GM23338 (cell line): ENCODE measurements at regions not wholly inside any gene's neighbourhood (a gene's known extent, or its start where the extent isn't known, plus 50 kb on each side); places are given as distances from the start of the nearest gene placed in this dataset.

ENCODE experiments used
- ATAC-seq: fragments of 200-7000 bp; cut with Tn5 transposase; 3 replicates; pipeline ENCODE4 v1.9.1; 2020
- DNase-seq: peaks from one replicate; pipeline ENCODE4 v3.0.0-alpha.2; 2015; ENCODE audit warnings: low spot score
- H2AFZ ChIP-seq: fragments of 200-600 bp; sonication (generic); 2 replicates; pipeline ENCODE4 v1.8.0; 2016; ENCODE audit warnings: antibody characterized with exemption, mild to moderate bottlenecking, moderate library complexity
- H3F3A ChIP-seq: fragments of 200-600 bp; sonication (generic); replicated peaks from 2 replicates; pipeline ENCODE4 v1.8.0; 2017; ENCODE audit warnings: antibody characterized with exemption, mixed run types, low read depth
- H3K27ac ChIP-seq: fragments of 200-600 bp; sonication (generic); 2 replicates; pipeline ENCODE4 v1.6.1; 2016; ENCODE audit warnings: low read depth
- H3K27me3 ChIP-seq: fragments of 200-600 bp; sonication (generic); 2 replicates; pipeline ENCODE4 v1.8.0; 2016; ENCODE audit warnings: mild to moderate bottlenecking, mixed run types, moderate library complexity; ENCODE audit not compliant: insufficient read depth
- H3K36me3 ChIP-seq: fragments of 200-600 bp; sonication (generic); 2 replicates; pipeline ENCODE4 v1.8.0; 2016; ENCODE audit warnings: mild to moderate bottlenecking; ENCODE audit not compliant: insufficient read depth
- H3K4me1 ChIP-seq: fragments of 200-600 bp; sonication (generic); 2 replicates; pipeline ENCODE4 v1.8.0; 2016; ENCODE audit warnings: mild to moderate bottlenecking, moderate library complexity; ENCODE audit not compliant: insufficient read depth
- H3K4me2 ChIP-seq: fragments of 200-600 bp; sonication (generic); 2 replicates; pipeline ENCODE4 v1.7.1; 2017; ENCODE audit warnings: mixed run types
- H3K4me3 ChIP-seq: fragments of 200-600 bp; sonication (generic); 2 replicates; pipeline ENCODE4 v1.6.1; 2016; ENCODE audit warnings: mixed run types
- H3K79me2 ChIP-seq: fragments of 200-600 bp; sonication (generic); replicated peaks from 2 replicates; pipeline ENCODE4 v1.8.0; 2017; ENCODE audit warnings: mild to moderate bottlenecking; ENCODE audit not compliant: insufficient read depth
- H3K9me2 ChIP-seq: fragments of 200-600 bp; sonication (generic); 2 replicates; pipeline ENCODE4 v1.8.0; 2017; ENCODE audit not compliant: insufficient read depth
- H4K20me1 ChIP-seq: fragments of 200-600 bp; sonication (generic); replicated peaks from 2 replicates; pipeline ENCODE4 v1.8.0; 2017; ENCODE audit warnings: mild to moderate bottlenecking; ENCODE audit not compliant: insufficient read depth
- H3K27ac Mint-ChIP-seq: 2 replicates; pipeline ENCODE4 v1.8.0; 2020; ENCODE audit warnings: inconsistent platforms, mild to moderate bottlenecking, moderate library complexity, mixed read lengths
- H3K27me3 Mint-ChIP-seq: 3 replicates; pipeline ENCODE4 v1.8.0; 2022; ENCODE audit warnings: low read depth, mild to moderate bottlenecking, moderate library complexity, mixed read lengths, inconsistent platforms; ENCODE audit not compliant: insufficient read depth, poor library complexity
- H3K36me3 Mint-ChIP-seq: 3 replicates; pipeline ENCODE4 v1.8.0; 2021; ENCODE audit warnings: low read depth, mild to moderate bottlenecking, inconsistent platforms, moderate library complexity, mixed read lengths
- H3K4me1 Mint-ChIP-seq: 3 replicates; pipeline ENCODE4 v1.8.0; 2020; ENCODE audit warnings: mild to moderate bottlenecking, inconsistent platforms, mixed read lengths
- H3K4me3 Mint-ChIP-seq: 3 replicates; pipeline ENCODE4 v1.8.0; 2021; ENCODE audit warnings: moderate library complexity, mild to moderate bottlenecking, inconsistent platforms, mixed read lengths
- H3K9me3 Mint-ChIP-seq: 3 replicates; pipeline ENCODE4 v1.8.0; 2020; ENCODE audit warnings: moderate library complexity, mild to moderate bottlenecking, inconsistent platforms, mixed read lengths
- CREB1 ChIP-seq: fragments of 250-450 bp; sonication (Bioruptor Pico); IDR thresholded peaks from 2 replicates; pipeline ENCODE4 v1.5.0; 2020; ENCODE audit warnings: low read depth, mild to moderate bottlenecking, moderate library complexity
- EZH2phosphoT487 ChIP-seq: fragments of 200-600 bp; sonication (generic); IDR thresholded peaks from one replicate; pipeline ENCODE4 v1.8.1; 2018; ENCODE audit warnings: antibody characterized with exemption; ENCODE audit not compliant: unreplicated experiment
- JUNB ChIP-seq: IDR thresholded peaks from one replicate; pipeline ENCODE4 v1.6.1; 2016; ENCODE audit warnings: antibody characterized with exemption; ENCODE audit not compliant: unreplicated experiment
- NANOG ChIP-seq: IDR thresholded peaks from 2 replicates; pipeline ENCODE4 v1.6.1; 2016; ENCODE audit warnings: antibody characterized with exemption, borderline replicate concordance
- POLR2AphosphoS5 ChIP-seq: IDR thresholded peaks from 2 replicates; pipeline ENCODE4 v1.6.1; 2016; ENCODE audit warnings: antibody characterized with exemption, low read depth
- ZNF114 ChIP-seq: fragments of 250-450 bp; sonication (Bioruptor Pico); IDR thresholded peaks from 2 replicates; pipeline ENCODE4 v1.5.0; 2020; ENCODE audit warnings: mild to moderate bottlenecking, moderate library complexity
- ZNF331 ChIP-seq: fragments of 250-450 bp; sonication (Bioruptor Pico); IDR thresholded peaks from 2 replicates; pipeline ENCODE4 v1.5.0; 2020; ENCODE audit warnings: low read depth, mild to moderate bottlenecking, moderate library complexity
- TF ChIP-seq, protein P1 (sequence below): IDR thresholded peaks from one replicate; pipeline ENCODE4 v1.6.1; 2018; ENCODE audit warnings: antibody characterized with exemption; ENCODE audit not compliant: unreplicated experiment
- TF ChIP-seq, protein P2 (sequence below): IDR thresholded peaks from 2 replicates; pipeline ENCODE4 v1.6.1; 2016; ENCODE audit warnings: antibody characterized with exemption
- TF ChIP-seq, protein P3 (sequence below): fragments of 250-450 bp; sonication (Bioruptor Pico); IDR thresholded peaks from 2 replicates; pipeline ENCODE4 v1.5.0; 2020; ENCODE audit warnings: mild to moderate bottlenecking, moderate library complexity
- TF ChIP-seq, protein P4 (sequence below), 2 experiments: fragments of 200-600 bp in 1 of 2; sonication (generic) in 1 of 2; conservative IDR thresholded peaks; 2 replicates each; pipeline versions ENCODE4 v1.5.1 to v1.6.1; 2016 to 2017; ENCODE audit warnings: antibody characterized with exemption in 2 of 2, low read depth in 2 of 2, mild to moderate bottlenecking in 2 of 2, moderate library complexity in 1 of 2

DNA sequence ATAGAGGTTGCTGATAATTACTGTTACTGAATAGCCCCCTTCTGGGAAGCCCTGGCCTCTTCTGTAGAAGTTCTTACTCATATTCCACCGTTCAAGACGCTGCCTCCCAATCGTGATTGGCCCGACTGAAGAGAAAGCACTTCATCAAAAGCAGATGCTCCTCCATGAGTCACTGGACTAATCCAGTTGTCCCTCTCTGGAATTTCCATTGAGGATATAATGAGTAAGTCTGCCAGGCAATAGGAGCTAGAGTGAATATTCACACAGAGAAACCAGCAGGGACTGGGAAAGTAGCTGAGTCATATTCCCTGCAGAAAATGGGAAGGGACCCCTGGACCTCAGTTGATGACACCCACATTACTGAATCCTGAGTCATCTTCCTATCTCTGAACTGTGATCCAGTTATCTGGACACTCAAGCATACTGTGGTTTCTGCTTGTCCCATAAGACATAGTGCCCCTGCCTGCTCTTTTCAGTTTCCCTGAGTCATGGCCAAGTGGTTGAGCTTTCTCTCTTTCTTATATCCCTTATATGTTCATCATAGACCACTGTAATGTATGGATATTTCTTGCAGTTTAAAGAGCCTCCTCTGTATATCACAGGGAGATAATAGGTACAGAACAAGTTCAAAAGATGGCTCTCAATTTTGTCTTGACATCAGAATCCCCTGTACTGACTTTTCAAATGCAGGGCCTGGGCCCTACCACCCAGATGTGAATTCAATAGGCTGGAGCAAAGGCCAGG, 151.2 kb upstream of the CDIN1 start:
- no peak overlapping the region for H3K4me3 ChIP-seq
- no peaks in the 10 kb centered on the region for H4K20me1 ChIP-seq
- TF ChIP-seq, protein P1, sequence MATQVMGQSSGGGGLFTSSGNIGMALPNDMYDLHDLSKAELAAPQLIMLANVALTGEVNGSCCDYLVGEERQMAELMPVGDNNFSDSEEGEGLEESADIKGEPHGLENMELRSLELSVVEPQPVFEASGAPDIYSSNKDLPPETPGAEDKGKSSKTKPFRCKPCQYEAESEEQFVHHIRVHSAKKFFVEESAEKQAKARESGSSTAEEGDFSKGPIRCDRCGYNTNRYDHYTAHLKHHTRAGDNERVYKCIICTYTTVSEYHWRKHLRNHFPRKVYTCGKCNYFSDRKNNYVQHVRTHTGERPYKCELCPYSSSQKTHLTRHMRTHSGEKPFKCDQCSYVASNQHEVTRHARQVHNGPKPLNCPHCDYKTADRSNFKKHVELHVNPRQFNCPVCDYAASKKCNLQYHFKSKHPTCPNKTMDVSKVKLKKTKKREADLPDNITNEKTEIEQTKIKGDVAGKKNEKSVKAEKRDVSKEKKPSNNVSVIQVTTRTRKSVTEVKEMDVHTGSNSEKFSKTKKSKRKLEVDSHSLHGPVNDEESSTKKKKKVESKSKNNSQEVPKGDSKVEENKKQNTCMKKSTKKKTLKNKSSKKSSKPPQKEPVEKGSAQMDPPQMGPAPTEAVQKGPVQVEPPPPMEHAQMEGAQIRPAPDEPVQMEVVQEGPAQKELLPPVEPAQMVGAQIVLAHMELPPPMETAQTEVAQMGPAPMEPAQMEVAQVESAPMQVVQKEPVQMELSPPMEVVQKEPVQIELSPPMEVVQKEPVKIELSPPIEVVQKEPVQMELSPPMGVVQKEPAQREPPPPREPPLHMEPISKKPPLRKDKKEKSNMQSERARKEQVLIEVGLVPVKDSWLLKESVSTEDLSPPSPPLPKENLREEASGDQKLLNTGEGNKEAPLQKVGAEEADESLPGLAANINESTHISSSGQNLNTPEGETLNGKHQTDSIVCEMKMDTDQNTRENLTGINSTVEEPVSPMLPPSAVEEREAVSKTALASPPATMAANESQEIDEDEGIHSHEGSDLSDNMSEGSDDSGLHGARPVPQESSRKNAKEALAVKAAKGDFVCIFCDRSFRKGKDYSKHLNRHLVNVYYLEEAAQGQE, result no peak
- TF ChIP-seq NANOG, result no peak
- no peak for TF ChIP-seq EZH2phosphoT487
- TF ChIP-seq, protein P2, sequence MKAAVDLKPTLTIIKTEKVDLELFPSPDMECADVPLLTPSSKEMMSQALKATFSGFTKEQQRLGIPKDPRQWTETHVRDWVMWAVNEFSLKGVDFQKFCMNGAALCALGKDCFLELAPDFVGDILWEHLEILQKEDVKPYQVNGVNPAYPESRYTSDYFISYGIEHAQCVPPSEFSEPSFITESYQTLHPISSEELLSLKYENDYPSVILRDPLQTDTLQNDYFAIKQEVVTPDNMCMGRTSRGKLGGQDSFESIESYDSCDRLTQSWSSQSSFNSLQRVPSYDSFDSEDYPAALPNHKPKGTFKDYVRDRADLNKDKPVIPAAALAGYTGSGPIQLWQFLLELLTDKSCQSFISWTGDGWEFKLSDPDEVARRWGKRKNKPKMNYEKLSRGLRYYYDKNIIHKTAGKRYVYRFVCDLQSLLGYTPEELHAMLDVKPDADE, result no peak
- TF ChIP-seq, protein P3, sequence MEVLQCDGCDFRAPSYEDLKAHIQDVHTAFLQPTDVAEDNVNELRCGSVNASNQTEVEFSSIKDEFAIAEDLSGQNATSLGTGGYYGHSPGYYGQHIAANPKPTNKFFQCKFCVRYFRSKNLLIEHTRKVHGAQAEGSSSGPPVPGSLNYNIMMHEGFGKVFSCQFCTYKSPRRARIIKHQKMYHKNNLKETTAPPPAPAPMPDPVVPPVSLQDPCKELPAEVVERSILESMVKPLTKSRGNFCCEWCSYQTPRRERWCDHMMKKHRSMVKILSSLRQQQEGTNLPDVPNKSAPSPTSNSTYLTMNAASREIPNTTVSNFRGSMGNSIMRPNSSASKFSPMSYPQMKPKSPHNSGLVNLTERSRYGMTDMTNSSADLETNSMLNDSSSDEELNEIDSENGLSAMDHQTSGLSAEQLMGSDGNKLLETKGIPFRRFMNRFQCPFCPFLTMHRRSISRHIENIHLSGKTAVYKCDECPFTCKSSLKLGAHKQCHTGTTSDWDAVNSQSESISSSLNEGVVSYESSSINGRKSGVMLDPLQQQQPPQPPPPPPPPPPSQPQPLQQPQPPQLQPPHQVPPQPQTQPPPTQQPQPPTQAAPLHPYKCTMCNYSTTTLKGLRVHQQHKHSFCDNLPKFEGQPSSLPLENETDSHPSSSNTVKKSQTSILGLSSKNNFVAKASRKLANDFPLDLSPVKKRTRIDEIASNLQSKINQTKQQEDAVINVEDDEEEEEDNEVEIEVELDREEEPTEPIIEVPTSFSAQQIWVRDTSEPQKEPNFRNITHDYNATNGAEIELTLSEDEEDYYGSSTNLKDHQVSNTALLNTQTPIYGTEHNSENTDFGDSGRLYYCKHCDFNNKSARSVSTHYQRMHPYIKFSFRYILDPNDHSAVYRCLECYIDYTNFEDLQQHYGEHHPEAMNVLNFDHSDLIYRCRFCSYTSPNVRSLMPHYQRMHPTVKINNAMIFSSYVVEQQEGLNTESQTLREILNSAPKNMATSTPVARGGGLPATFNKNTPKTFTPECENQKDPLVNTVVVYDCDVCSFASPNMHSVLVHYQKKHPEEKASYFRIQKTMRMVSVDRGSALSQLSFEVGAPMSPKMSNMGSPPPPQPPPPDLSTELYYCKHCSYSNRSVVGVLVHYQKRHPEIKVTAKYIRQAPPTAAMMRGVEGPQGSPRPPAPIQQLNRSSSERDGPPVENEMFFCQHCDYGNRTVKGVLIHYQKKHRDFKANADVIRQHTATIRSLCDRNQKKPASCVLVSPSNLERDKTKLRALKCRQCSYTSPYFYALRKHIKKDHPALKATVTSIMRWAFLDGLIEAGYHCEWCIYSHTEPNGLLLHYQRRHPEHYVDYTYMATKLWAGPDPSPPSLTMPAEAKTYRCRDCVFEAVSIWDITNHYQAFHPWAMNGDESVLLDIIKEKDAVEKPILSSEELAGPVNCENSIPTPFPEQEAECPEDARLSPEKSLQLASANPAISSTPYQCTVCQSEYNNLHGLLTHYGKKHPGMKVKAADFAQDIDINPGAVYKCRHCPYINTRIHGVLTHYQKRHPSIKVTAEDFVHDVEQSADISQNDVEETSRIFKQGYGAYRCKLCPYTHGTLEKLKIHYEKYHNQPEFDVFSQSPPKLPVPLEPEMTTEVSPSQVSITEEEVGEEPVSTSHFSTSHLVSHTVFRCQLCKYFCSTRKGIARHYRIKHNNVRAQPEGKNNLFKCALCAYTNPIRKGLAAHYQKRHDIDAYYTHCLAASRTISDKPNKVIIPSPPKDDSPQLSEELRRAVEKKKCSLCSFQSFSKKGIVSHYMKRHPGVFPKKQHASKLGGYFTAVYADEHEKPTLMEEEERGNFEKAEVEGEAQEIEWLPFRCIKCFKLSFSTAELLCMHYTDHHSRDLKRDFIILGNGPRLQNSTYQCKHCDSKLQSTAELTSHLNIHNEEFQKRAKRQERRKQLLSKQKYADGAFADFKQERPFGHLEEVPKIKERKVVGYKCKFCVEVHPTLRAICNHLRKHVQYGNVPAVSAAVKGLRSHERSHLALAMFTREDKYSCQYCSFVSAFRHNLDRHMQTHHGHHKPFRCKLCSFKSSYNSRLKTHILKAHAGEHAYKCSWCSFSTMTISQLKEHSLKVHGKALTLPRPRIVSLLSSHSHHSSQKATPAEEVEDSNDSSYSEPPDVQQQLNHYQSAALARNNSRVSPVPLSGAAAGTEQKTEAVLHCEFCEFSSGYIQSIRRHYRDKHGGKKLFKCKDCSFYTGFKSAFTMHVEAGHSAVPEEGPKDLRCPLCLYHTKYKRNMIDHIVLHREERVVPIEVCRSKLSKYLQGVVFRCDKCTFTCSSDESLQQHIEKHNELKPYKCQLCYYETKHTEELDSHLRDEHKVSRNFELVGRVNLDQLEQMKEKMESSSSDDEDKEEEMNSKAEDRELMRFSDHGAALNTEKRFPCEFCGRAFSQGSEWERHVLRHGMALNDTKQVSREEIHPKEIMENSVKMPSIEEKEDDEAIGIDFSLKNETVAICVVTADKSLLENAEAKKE (CRISPR knock-in tag), result no peak
- no peak for TF ChIP-seq CREB1 (CRISPR knock-in tag)
- no peak for TF ChIP-seq ZNF331 (CRISPR knock-in tag)
- no peak for TF ChIP-seq JUNB
- TF ChIP-seq POLR2AphosphoS5, result no peak
- TF ChIP-seq ZNF114 (CRISPR knock-in tag), result no peak
- TF ChIP-seq, protein P4, sequence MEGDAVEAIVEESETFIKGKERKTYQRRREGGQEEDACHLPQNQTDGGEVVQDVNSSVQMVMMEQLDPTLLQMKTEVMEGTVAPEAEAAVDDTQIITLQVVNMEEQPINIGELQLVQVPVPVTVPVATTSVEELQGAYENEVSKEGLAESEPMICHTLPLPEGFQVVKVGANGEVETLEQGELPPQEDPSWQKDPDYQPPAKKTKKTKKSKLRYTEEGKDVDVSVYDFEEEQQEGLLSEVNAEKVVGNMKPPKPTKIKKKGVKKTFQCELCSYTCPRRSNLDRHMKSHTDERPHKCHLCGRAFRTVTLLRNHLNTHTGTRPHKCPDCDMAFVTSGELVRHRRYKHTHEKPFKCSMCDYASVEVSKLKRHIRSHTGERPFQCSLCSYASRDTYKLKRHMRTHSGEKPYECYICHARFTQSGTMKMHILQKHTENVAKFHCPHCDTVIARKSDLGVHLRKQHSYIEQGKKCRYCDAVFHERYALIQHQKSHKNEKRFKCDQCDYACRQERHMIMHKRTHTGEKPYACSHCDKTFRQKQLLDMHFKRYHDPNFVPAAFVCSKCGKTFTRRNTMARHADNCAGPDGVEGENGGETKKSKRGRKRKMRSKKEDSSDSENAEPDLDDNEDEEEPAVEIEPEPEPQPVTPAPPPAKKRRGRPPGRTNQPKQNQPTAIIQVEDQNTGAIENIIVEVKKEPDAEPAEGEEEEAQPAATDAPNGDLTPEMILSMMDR (conservative IDR thresholded peaks at IDR 0.05; ENCODE audit: low read depth in 2 of 2), result no peak
- no peaks in the 10 kb centered on the region for H3K36me3 Mint-ChIP-seq
- H2AFZ ChIP-seq, result no peak overlapping the region
- H3K4me1 ChIP-seq, result no peaks in the 10 kb centered on the region
- no peaks in the 10 kb centered on the region for H3K27me3 Mint-ChIP-seq
- peak overlapping the region; percentile 83 for H3K27ac Mint-ChIP-seq
- peaks cover 20% of the 10 kb centered on the region; the same call in 2 of the 3 replicates for H3K4me1 Mint-ChIP-seq
- no peaks in the 10 kb centered on the region for H3K36me3 ChIP-seq
- H3K27ac ChIP-seq, result no peak overlapping the region
- H3K9me2 ChIP-seq, result no peaks in the 10 kb centered on the region
- H3K27me3 ChIP-seq, result no peaks in the 10 kb centered on the region
- DNase-seq (no peak), ATAC-seq (no peak; the same call in 2 of the 3 replicates)
- no peak overlapping the region for H3K4me3 Mint-ChIP-seq
- no peaks in the 10 kb centered on the region for H3K9me3 Mint-ChIP-seq
- no peaks in the 10 kb centered on the region for H3F3A ChIP-seq
- H3K4me2 ChIP-seq, result no peak overlapping the region
- no peaks in the 10 kb centered on the region for H3K79me2 ChIP-seq
